ENCODE measurements at regions not wholly inside any gene's neighbourhood (a gene's known extent, or its start where the extent isn't known, plus 50 kb on each side); places are given as distances from the start of the nearest gene placed in this dataset.

DNA sequence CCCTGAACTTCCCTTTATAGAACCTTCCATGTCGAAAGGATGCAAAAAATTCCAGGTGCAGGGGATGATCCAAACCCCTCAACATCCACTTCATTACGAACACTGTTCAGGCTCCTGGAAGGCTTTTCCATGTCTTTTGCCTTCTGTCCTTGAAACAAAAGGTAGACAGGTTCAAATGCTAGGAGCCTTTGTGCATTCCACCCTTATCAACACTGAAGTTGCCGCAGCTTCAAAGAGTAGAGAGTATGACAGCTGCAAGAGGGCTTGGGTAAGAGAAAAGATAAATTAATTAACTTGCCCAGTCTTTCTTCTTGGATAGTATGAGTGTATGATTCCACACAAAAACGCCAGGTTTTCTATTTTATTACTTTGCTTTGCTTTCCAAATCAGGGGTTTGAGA is 269.1 kb upstream of the MSX2 start:
- ATAC-seq, result no peak
- TF ChIP-seq, protein P1, sequence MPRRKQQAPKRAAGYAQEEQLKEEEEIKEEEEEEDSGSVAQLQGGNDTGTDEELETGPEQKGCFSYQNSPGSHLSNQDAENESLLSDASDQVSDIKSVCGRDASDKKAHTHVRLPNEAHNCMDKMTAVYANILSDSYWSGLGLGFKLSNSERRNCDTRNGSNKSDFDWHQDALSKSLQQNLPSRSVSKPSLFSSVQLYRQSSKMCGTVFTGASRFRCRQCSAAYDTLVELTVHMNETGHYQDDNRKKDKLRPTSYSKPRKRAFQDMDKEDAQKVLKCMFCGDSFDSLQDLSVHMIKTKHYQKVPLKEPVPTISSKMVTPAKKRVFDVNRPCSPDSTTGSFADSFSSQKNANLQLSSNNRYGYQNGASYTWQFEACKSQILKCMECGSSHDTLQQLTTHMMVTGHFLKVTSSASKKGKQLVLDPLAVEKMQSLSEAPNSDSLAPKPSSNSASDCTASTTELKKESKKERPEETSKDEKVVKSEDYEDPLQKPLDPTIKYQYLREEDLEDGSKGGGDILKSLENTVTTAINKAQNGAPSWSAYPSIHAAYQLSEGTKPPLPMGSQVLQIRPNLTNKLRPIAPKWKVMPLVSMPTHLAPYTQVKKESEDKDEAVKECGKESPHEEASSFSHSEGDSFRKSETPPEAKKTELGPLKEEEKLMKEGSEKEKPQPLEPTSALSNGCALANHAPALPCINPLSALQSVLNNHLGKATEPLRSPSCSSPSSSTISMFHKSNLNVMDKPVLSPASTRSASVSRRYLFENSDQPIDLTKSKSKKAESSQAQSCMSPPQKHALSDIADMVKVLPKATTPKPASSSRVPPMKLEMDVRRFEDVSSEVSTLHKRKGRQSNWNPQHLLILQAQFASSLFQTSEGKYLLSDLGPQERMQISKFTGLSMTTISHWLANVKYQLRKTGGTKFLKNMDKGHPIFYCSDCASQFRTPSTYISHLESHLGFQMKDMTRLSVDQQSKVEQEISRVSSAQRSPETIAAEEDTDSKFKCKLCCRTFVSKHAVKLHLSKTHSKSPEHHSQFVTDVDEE (CRISPR knock-in tag; IDR thresholded peaks at IDR 0.05), result no peak
- TF ChIP-seq TCF4 (CRISPR knock-in tag; IDR thresholded peaks at IDR 0.05; ENCODE audit: borderline replicate concordance) (no peak), ESRRG (CRISPR knock-in tag; IDR thresholded peaks at IDR 0.05) (no peak), BACH2 (CRISPR knock-in tag; IDR thresholded peaks at IDR 0.05; ENCODE audit: borderline replicate concordance) (no peak), PPARA (CRISPR knock-in tag; IDR thresholded peaks at IDR 0.05; ENCODE audit: borderline replicate concordance) (no peak), ZNF8 (CRISPR knock-in tag; IDR thresholded peaks at IDR 0.05) (no peak)
- TF ChIP-seq, protein P2, sequence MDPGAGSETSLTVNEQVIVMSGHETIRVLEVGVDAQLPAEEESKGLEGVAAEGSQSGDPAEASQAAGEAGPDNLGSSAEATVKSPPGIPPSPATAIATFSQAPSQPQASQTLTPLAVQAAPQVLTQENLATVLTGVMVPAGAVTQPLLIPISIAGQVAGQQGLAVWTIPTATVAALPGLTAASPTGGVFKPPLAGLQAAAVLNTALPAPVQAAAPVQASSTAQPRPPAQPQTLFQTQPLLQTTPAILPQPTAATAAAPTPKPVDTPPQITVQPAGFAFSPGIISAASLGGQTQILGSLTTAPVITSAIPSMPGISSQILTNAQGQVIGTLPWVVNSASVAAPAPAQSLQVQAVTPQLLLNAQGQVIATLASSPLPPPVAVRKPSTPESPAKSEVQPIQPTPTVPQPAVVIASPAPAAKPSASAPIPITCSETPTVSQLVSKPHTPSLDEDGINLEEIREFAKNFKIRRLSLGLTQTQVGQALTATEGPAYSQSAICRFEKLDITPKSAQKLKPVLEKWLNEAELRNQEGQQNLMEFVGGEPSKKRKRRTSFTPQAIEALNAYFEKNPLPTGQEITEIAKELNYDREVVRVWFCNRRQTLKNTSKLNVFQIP (CRISPR knock-in tag; IDR thresholded peaks at IDR 0.05; ENCODE audit: borderline replicate concordance, low read depth), result no peak
- TF ChIP-seq, protein P3, sequence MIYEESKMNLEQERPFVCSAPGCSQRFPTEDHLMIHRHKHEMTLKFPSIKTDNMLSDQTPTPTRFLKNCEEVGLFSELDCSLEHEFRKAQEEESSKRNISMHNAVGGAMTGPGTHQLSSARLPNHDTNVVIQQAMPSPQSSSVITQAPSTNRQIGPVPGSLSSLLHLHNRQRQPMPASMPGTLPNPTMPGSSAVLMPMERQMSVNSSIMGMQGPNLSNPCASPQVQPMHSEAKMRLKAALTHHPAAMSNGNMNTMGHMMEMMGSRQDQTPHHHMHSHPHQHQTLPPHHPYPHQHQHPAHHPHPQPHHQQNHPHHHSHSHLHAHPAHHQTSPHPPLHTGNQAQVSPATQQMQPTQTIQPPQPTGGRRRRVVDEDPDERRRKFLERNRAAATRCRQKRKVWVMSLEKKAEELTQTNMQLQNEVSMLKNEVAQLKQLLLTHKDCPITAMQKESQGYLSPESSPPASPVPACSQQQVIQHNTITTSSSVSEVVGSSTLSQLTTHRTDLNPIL (CRISPR knock-in tag; IDR thresholded peaks at IDR 0.05; ENCODE audit: low read depth), result no peak

DNA sequence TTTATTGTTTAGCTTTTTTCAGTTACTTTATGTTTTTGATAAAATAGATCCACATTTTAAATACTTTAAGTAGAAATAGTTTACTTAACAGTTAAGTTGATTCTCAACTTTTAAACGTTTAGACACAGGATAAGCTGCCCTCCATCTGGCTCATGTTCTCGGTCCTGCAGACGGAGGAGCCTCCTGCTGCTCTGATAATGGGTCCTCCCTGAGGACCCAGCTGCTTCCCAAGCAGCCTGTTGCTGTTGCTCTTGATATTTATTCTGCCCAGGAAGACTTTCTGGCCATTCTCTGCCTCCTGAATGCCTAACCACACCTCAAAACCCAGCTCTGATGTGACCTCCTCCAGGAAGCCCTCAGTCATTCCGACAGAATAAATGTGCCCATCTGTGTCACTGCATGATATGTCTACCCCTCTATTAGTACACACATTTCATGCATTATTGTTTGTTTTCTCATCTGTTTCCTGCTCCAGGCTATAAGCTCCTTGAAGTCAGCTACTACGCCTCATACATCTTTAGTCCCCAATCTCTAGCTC is 267.2 kb upstream of the MSX2 start:
- TF ChIP-seq, protein P1 (CRISPR knock-in tag; IDR thresholded peaks at IDR 0.05), result no peak
- no peak for TF ChIP-seq ZNF70 (CRISPR knock-in tag; IDR thresholded peaks at IDR 0.05)
- TF ChIP-seq ZFP3 (CRISPR knock-in tag; IDR thresholded peaks at IDR 0.05), result peak; percentile 71; the same call in 1 of the 2 replicates
- no peak for TF ChIP-seq BACH2 (CRISPR knock-in tag; IDR thresholded peaks at IDR 0.05; ENCODE audit: borderline replicate concordance)
- TF ChIP-seq OSR1 (CRISPR knock-in tag; IDR thresholded peaks at IDR 0.05), result no peak
- ATAC-seq, result no peak

DNA sequence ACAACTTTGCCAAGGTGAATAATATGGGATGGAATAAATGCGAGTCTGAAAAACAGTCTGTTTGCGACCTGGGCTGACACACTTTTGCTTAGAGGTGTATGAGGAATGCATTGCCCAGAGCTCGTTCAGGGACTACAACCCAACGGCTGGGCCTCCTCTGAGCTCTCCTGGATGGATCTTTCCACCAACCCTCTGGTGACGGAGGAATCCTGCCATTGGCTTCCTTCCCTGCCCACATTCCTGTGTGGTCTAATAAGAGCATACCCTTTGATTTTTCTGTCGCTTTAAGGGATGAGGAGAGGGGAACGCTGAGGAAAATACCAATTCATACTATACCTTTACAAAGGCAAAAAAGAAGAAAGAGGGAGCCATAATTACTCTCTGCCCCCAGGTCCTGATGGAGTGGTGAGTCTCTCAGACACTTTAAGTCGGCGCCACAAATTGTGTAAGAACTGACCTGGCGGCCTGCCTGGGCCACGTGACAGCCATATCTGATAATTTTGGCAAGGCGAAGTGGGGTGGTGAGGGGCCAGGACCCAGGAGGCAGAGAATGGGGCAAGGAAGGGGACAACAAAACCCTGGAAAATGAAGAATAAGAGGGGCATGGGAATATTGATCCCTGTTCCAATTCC is 265.2 kb upstream of the MSX2 start:
- no peak for ATAC-seq
- no peak for TF ChIP-seq ZNF70 (CRISPR knock-in tag; IDR thresholded peaks at IDR 0.05)
- TF ChIP-seq ZNF565 (CRISPR knock-in tag; conservative IDR thresholded peaks at IDR 0.05; ENCODE audit: low read depth), result no peak
- TF ChIP-seq, protein P4, sequence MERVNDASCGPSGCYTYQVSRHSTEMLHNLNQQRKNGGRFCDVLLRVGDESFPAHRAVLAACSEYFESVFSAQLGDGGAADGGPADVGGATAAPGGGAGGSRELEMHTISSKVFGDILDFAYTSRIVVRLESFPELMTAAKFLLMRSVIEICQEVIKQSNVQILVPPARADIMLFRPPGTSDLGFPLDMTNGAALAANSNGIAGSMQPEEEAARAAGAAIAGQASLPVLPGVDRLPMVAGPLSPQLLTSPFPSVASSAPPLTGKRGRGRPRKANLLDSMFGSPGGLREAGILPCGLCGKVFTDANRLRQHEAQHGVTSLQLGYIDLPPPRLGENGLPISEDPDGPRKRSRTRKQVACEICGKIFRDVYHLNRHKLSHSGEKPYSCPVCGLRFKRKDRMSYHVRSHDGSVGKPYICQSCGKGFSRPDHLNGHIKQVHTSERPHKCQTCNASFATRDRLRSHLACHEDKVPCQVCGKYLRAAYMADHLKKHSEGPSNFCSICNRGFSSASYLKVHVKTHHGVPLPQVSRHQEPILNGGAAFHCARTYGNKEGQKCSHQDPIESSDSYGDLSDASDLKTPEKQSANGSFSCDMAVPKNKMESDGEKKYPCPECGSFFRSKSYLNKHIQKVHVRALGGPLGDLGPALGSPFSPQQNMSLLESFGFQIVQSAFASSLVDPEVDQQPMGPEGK (CRISPR knock-in tag; IDR thresholded peaks at IDR 0.05; ENCODE audit: borderline replicate concordance), result no peak
- TF ChIP-seq, protein P2 (CRISPR knock-in tag; IDR thresholded peaks at IDR 0.05; ENCODE audit: borderline replicate concordance, low read depth), result no peak
- TF ChIP-seq CSDC2 (CRISPR knock-in tag; IDR thresholded peaks at IDR 0.05), result no peak
- TF ChIP-seq ZNF8 (CRISPR knock-in tag; IDR thresholded peaks at IDR 0.05), result no peak
- no peak for TF ChIP-seq BACH2 (CRISPR knock-in tag; IDR thresholded peaks at IDR 0.05; ENCODE audit: borderline replicate concordance)

Measured in SK-N-SH treated with all-trans-retinoic acid at 6 μM for 48 hours (cell line).